T-helper 17 cell (primary cell): ENCODE measurements at regions not wholly inside any gene's neighbourhood (a gene's known extent, or its start where the extent isn't known, plus 50 kb on each side); places are given as distances from the start of the nearest gene placed in this dataset.
"Not testable (repeated sequence)": the region's sequence is repeated elsewhere in the genome, so short reads cannot be mapped to it uniquely, and the experiment has no call there.

ENCODE experiments used
- ATAC-seq: fragments of 150-1000 bp; cut with Tn5 transposase; 2 replicates; pipeline ENCODE4 v1.10.0; 2021; ENCODE audit warnings: mild to moderate bottlenecking, moderate library complexity
- DNase-seq, 3 donors: peaks; one replicate each; pipeline versions ENCODE4 v3.0.0 to v3.0.0-alpha.2; 2020 to 2021
- H3K9me3 ChIP-seq: one replicate; pipeline ENCODE4 v1.7.0; 2013; ENCODE audit warnings: low read length, mild to moderate bottlenecking; ENCODE audit not compliant: control insufficient read depth, poor library complexity, severe bottlenecking
- H3K27ac Mint-ChIP-seq: one replicate; pipeline ENCODE4 v1.8.0; 2022; ENCODE audit warnings: mild to moderate bottlenecking, moderate library complexity, mixed read lengths
- H3K27me3 Mint-ChIP-seq: one replicate; pipeline ENCODE4 v1.8.0; 2022; ENCODE audit warnings: mixed read lengths
- H3K36me3 Mint-ChIP-seq: one replicate; pipeline ENCODE4 v1.8.0; 2022; ENCODE audit warnings: low read depth, mixed read lengths
- H3K4me1 Mint-ChIP-seq: one replicate; pipeline ENCODE4 v1.8.0; 2022; ENCODE audit warnings: mild to moderate bottlenecking, mixed read lengths
- H3K4me3 Mint-ChIP-seq: one replicate; pipeline ENCODE4 v1.8.0; 2022; ENCODE audit warnings: mild to moderate bottlenecking, moderate library complexity, mixed read lengths

- not testable (repeated sequence) for DNase-seq, H3K9me3 ChIP-seq, H3K4me3 Mint-ChIP-seq, ATAC-seq, H3K4me1 Mint-ChIP-seq, H3K27ac Mint-ChIP-seq, H3K36me3 Mint-ChIP-seq, H3K27me3 Mint-ChIP-seq
Observed at GRCh38 chr4:10388146-10388545, 69.1 kb downstream of the ZNF518B start.

- ATAC-seq (no peak), DNase-seq (no peak)
- H3K27ac Mint-ChIP-seq: no peak overlapping the region
- H3K36me3 Mint-ChIP-seq: no peaks in the 10 kb centered on the region
- no peak overlapping the region for H3K4me3 Mint-ChIP-seq
- H3K4me1 Mint-ChIP-seq: no peaks in the 10 kb centered on the region
- H3K27me3 Mint-ChIP-seq: peaks cover 7% of the 10 kb centered on the region
- no peaks in the 10 kb centered on the region for H3K9me3 ChIP-seq
Observed at GRCh38 chr4:10385994-10386394, 71.2 kb downstream of the ZNF518B start.

GRCh38 chr4:10384974-10385373 is 72.3 kb downstream of the ZNF518B start:
- Mint-ChIP-seq H3K36me3 (no peaks in the 10 kb centered on the region), H3K4me3 (no peak overlapping the region), H3K27ac (no peak overlapping the region), H3K27me3 (peaks cover 7% of the 10 kb centered on the region), H3K4me1 (no peaks in the 10 kb centered on the region)
- no peak for DNase-seq
- no peak for ATAC-seq
- H3K9me3 ChIP-seq: no peaks in the 10 kb centered on the region

GRCh38 chr4:10383417-10383816 is 73.8 kb downstream of the ZNF518B start:
- Mint-ChIP-seq H3K27me3 (peaks cover 7% of the 10 kb centered on the region), H3K36me3 (no peaks in the 10 kb centered on the region), H3K4me3 (no peak overlapping the region), H3K27ac (no peak overlapping the region), H3K4me1 (no peaks in the 10 kb centered on the region)
- no peak for DNase-seq
- H3K9me3 ChIP-seq: no peaks in the 10 kb centered on the region
- no peak for ATAC-seq

DNA sequence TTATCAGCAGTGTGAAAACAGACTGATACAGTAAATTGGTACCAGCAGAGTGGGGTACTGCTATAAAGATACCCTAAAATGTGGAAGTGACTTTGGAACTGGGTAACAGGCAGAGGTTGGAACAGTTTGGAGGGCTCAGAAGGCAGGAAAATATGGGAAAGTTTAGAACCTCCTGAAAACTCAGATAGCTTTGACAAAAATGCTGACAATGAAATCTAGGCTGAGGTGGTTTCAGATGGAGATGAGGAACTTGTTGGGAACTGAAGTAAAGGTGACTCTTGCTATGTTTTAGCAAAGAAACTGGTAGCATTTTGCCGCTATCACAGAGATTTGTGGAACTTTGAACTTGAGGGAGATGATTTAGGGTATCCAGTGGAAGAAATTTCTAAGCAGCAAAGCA is 75.1 kb downstream of the ZNF518B start:
- H3K27ac Mint-ChIP-seq, H3K4me3 Mint-ChIP-seq, H3K36me3 Mint-ChIP-seq, H3K4me1 Mint-ChIP-seq, H3K27me3 Mint-ChIP-seq, DNase-seq, H3K9me3 ChIP-seq, ATAC-seq: not testable (repeated sequence)

- peaks cover 7% of the 10 kb centered on the region for H3K27me3 Mint-ChIP-seq
- DNase-seq: no peak
- no peaks in the 10 kb centered on the region for H3K4me1 Mint-ChIP-seq
- no peak for ATAC-seq
- no peak overlapping the region for H3K4me3 Mint-ChIP-seq
- H3K36me3 Mint-ChIP-seq: no peaks in the 10 kb centered on the region
- H3K9me3 ChIP-seq: no peaks in the 10 kb centered on the region
- no peak overlapping the region for H3K27ac Mint-ChIP-seq
Observed at GRCh38 chr4:10381146-10381545, 76.1 kb downstream of the ZNF518B start.

DNA sequence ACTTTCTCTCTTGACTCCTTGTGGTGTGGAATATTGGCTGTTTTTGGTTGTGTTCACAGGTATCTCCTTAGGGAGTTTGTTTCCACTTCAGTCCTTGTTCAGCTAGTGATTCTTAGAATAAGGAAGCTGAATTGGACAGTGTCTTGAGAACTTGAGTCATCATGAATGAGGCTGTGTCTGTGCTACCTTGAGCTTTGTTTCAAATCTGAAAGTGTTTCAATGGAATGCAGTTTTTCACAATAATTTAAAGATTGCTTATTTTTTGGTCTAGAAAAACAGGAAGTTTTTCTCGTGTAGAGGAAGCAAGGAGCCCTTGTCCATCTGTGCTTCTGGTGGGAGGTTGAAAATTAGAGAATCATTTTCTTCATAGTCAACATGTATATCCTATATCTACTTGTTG is 76.5 kb downstream of the ZNF518B start:
- ATAC-seq (no peak), DNase-seq (no peak)
- no peaks in the 10 kb centered on the region for H3K4me1 Mint-ChIP-seq
- H3K27ac Mint-ChIP-seq: no peak overlapping the region
- H3K4me3 Mint-ChIP-seq: no peak overlapping the region
- no peaks in the 10 kb centered on the region for H3K36me3 Mint-ChIP-seq
- no peaks in the 10 kb centered on the region for H3K9me3 ChIP-seq
- H3K27me3 Mint-ChIP-seq: peaks cover 7% of the 10 kb centered on the region

- Mint-ChIP-seq H3K27me3 (no peaks in the 10 kb centered on the region), H3K36me3 (no peaks in the 10 kb centered on the region), H3K4me1 (no peaks in the 10 kb centered on the region), H3K27ac (no peak overlapping the region), H3K4me3 (no peak overlapping the region)
- DNase-seq: no peak
- no peak for ATAC-seq
- H3K9me3 ChIP-seq: no peaks in the 10 kb centered on the region
Observed at GRCh38 chr4:10371869-10372471, 85.3 kb downstream of the ZNF518B start.

- H3K27ac Mint-ChIP-seq: no peak overlapping the region
- H3K4me3 Mint-ChIP-seq: no peak overlapping the region
- H3K4me1 Mint-ChIP-seq: no peaks in the 10 kb centered on the region
- no peaks in the 10 kb centered on the region for H3K36me3 Mint-ChIP-seq
- H3K27me3 Mint-ChIP-seq: no peaks in the 10 kb centered on the region
- H3K9me3 ChIP-seq: no peaks in the 10 kb centered on the region
- DNase-seq: no peak
- no peak for ATAC-seq
Observed at GRCh38 chr4:10371121-10371520, 86.1 kb downstream of the ZNF518B start.

- DNase-seq (no peak), ATAC-seq (no peak)
- H3K27me3 Mint-ChIP-seq: peaks cover 6% of the 10 kb centered on the region
- H3K36me3 Mint-ChIP-seq: no peaks in the 10 kb centered on the region
- no peak overlapping the region for H3K27ac Mint-ChIP-seq
- H3K4me1 Mint-ChIP-seq: no peaks in the 10 kb centered on the region
- H3K4me3 Mint-ChIP-seq: no peak overlapping the region
- no peaks in the 10 kb centered on the region for H3K9me3 ChIP-seq
Observed at GRCh38 chr4:10369517-10369916, 87.7 kb downstream of the ZNF518B start.

- Mint-ChIP-seq H3K4me3 (no peak overlapping the region), H3K27ac (no peak overlapping the region), H3K27me3 (peaks cover 17% of the 10 kb centered on the region), H3K36me3 (no peaks in the 10 kb centered on the region), H3K4me1 (no peaks in the 10 kb centered on the region)
- ATAC-seq (no peak), DNase-seq (no peak)
- H3K9me3 ChIP-seq: no peaks in the 10 kb centered on the region
Observed at GRCh38 chr4:10366628-10367027, 90.6 kb downstream of the ZNF518B start.

DNA sequence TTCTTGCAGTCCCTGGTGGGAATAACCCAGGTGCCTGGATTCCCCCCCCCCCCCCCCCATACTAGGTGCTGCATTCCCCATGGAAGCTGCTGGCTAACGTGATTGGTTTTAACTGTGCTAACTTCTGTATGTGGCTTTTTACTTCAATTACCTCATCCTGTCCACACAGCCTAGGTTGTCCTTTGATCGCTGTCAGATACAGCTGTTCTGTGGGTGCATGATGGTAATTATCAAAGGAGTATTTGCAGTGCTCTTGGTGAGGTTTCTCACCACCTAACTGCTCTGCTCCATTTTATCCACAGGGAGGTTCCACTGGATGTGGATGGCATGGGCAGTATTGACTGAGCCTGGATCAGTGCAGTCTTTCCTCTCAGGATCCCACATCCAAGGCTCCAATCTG is 93.0 kb downstream of the ZNF518B start:
- Mint-ChIP-seq H3K4me3 (no peak overlapping the region), H3K27ac (no peak overlapping the region), H3K27me3 (peaks cover 17% of the 10 kb centered on the region), H3K36me3 (no peaks in the 10 kb centered on the region), H3K4me1 (no peaks in the 10 kb centered on the region)
- ATAC-seq (no peak), DNase-seq (no peak)
- no peaks in the 10 kb centered on the region for H3K9me3 ChIP-seq

- ATAC-seq: no peak
- H3K27me3 Mint-ChIP-seq: peaks cover 19% of the 10 kb centered on the region
- H3K27ac Mint-ChIP-seq: no peak overlapping the region
- peaks cover 4% of the 10 kb centered on the region for H3K36me3 Mint-ChIP-seq
- H3K9me3 ChIP-seq: no peaks in the 10 kb centered on the region
- H3K4me1 Mint-ChIP-seq: no peaks in the 10 kb centered on the region
- H3K4me3 Mint-ChIP-seq: no peak overlapping the region
- no peak for DNase-seq
Observed at GRCh38 chr4:10354746-10355145, 102.5 kb downstream of the ZNF518B start.

- no peak for DNase-seq
- peaks cover 19% of the 10 kb centered on the region for H3K27me3 Mint-ChIP-seq
- H3K36me3 Mint-ChIP-seq: peaks cover 4% of the 10 kb centered on the region
- no peaks in the 10 kb centered on the region for H3K4me1 Mint-ChIP-seq
- no peaks in the 10 kb centered on the region for H3K9me3 ChIP-seq
- no peak overlapping the region for H3K27ac Mint-ChIP-seq
- no peak overlapping the region for H3K4me3 Mint-ChIP-seq
- no peak for ATAC-seq
Observed at GRCh38 chr4:10354225-10354624, 103.0 kb downstream of the ZNF518B start.
